CD4-positive, alpha-beta T cell (primary cell): ENCODE measurements at regions not wholly inside any gene's neighbourhood (a gene's known extent, or its start where the extent isn't known, plus 50 kb on each side); places are given as distances from the start of the nearest gene placed in this dataset.

Experiments used
- ATAC-seq: fragments of 200-7000 bp; cut with Tn5 transposase; one replicate; pipeline ENCODE4 v1.10.0; 2022; ENCODE audit warnings: mild to moderate bottlenecking; ENCODE audit not compliant: poor library complexity
- CTCF ChIA-PET: fragments of 350-600 bp; sonication (Branson Sonifier 250); formaldehyde crosslinking; loops from one replicate; lab custom pipeline; 2021; ENCODE audit warnings: antibody characterized with exemption, inconsistent platforms; lab: Charles Lee
- POLR2A ChIA-PET: fragments of 350-600 bp; sonication (Branson Sonifier 250); formaldehyde crosslinking; loops from one replicate; lab custom pipeline; 2021; ENCODE audit warnings: antibody characterized with exemption, inconsistent platforms; lab: Charles Lee
- DNase-seq, 14 experiments: peaks; one replicate each; pipeline ENCODE4 v3.0.0-alpha.2; 2013 to 2020; ENCODE audit warnings: mixed read lengths in 2 of 14
- H3K27ac ChIP-seq, 2 donors: one replicate each; pipeline versions ENCODE4 v1.5.1 to v1.7.0; 2013; ENCODE audit warnings: low read length in 2 of 2, low read depth in 1 of 2, mild to moderate bottlenecking in 1 of 2
- H3K27me3 ChIP-seq, 2 experiments: 1 replicate in 1 of 2; 2 replicates in 1 of 2; pipeline versions ENCODE4 v1.6.1 to v1.7.0; 2013; ENCODE audit warnings: low read length in 2 of 2, control low read depth in 1 of 2, mild to moderate bottlenecking in 1 of 2, moderate library complexity in 1 of 2; ENCODE audit not compliant: insufficient read depth in 2 of 2, control insufficient read depth in 1 of 2
- H3K36me3 ChIP-seq: one replicate; pipeline ENCODE4 v1.6.1; 2013; ENCODE audit warnings: low read length, control low read depth; ENCODE audit not compliant: insufficient read depth
- H3K4me1 ChIP-seq: one replicate; pipeline ENCODE4 v1.6.1; 2013; ENCODE audit warnings: low read length, control low read depth; ENCODE audit not compliant: insufficient read depth
- H3K4me3 ChIP-seq: one replicate; pipeline ENCODE4 v1.5.1; 2013; ENCODE audit warnings: mild to moderate bottlenecking, low read length, moderate library complexity
- H3K9me3 ChIP-seq, 2 experiments: 1 replicate in 1 of 2; 2 replicates in 1 of 2; pipeline versions ENCODE4 v1.6.1 to v1.7.0; 2013; ENCODE audit warnings: low read length in 2 of 2, mild to moderate bottlenecking in 2 of 2, control low read depth in 1 of 2, moderate library complexity in 1 of 2; ENCODE audit not compliant: control insufficient read depth in 1 of 2, insufficient read depth in 1 of 2
- H3K27ac Mint-ChIP-seq: one replicate; pipeline ENCODE4 v1.8.0; 2020; ENCODE audit warnings: mixed read lengths
- H3K27me3 Mint-ChIP-seq: one replicate; pipeline ENCODE4 v1.8.0; 2021; ENCODE audit warnings: mixed read lengths
- H3K36me3 Mint-ChIP-seq: one replicate; pipeline ENCODE4 v1.8.0; 2021; ENCODE audit warnings: low read depth, mixed read lengths
- H3K4me1 Mint-ChIP-seq: one replicate; pipeline ENCODE4 v1.8.0; 2021; ENCODE audit warnings: low read depth, mixed read lengths
- H3K4me3 Mint-ChIP-seq: one replicate; pipeline ENCODE4 v1.8.0; 2020; ENCODE audit warnings: mild to moderate bottlenecking, mixed read lengths
- H3K9me3 Mint-ChIP-seq: one replicate; pipeline ENCODE4 v1.8.0; 2020; ENCODE audit warnings: mixed read lengths
- CTCF ChIP-seq: fragments of 200-600 bp; IDR thresholded peaks from one replicate; pipeline ENCODE4 v1.8.0; 2022; ENCODE audit warnings: antibody characterized with exemption, mild to moderate bottlenecking
- intact Hi-C, 2 experiments: fragments of 100-400 bp; cut with DNase I in 1 of 2; cut with micrococcal nuclease in 1 of 2; formaldehyde crosslinking; loops; one replicate each; pipeline versions ENCODE4 v1.15.1 to v1.9.0; 2023 to 2025; cut with DNase I, micrococcal nuclease

DNA sequence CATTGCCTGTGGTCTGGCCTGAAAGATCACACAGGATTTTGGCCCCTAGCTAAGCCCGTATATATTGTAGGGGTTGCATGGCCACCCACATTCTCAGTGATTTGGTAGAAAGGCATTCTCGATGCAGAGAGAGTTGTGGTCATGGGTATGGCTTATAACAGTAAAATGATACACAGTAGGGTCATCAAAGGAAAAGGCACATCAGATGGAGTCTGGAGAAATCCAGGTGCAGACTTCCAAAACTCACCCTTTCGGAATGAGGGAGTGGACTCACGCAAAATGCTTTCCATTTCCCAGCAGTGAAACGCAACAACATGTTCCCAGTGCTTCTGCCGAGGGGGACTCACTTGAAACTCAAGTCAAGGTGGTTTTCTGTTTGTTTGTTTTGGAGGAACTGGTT, 802.5 kb upstream of the SLITRK1 start:
- H3K36me3 Mint-ChIP-seq, result no peaks in the 10 kb centered on the region
- H3K9me3 Mint-ChIP-seq, result no peaks in the 10 kb centered on the region
- no peaks in the 10 kb centered on the region for H3K4me1 Mint-ChIP-seq
- Histone ChIP-seq H3K9me3 (peaks cover 0 to 4% of the 10 kb centered on the region in 2 experiments), H3K4me1 (no peaks in the 10 kb centered on the region), H3K4me3 (no peak overlapping the region), H3K36me3 (no peaks in the 10 kb centered on the region), H3K27me3 (no peaks in the 10 kb centered on the region), H3K27ac (no peak overlapping the region)
- no peak overlapping the region for H3K4me3 Mint-ChIP-seq
- no peaks in the 10 kb centered on the region for H3K27me3 Mint-ChIP-seq
- ATAC-seq (no peak), DNase-seq (no peak)
- H3K27ac Mint-ChIP-seq, result no peak overlapping the region
- intact Hi-C loops, result no loop called here
- ChIA-PET POLR2A (no interaction called here), CTCF (no interaction called here)
- TF ChIP-seq CTCF, result no peak

GRCh38 chr13:84684048-84684662, 801.9 kb upstream of the SLITRK1 start:
- Histone ChIP-seq H3K27ac (no peak overlapping the region), H3K36me3 (no peaks in the 10 kb centered on the region), H3K9me3 (peaks cover 0 to 4% of the 10 kb centered on the region in 2 experiments), H3K4me3 (no peak overlapping the region), H3K27me3 (no peaks in the 10 kb centered on the region), H3K4me1 (no peaks in the 10 kb centered on the region)
- ATAC-seq (no peak), DNase-seq (no peak)
- ChIA-PET CTCF (no interaction called here), POLR2A (no interaction called here)
- H3K4me3 Mint-ChIP-seq, result no peak overlapping the region
- TF ChIP-seq CTCF, result no peak
- intact Hi-C loops, result no loop called here
- no peaks in the 10 kb centered on the region for H3K9me3 Mint-ChIP-seq
- no peaks in the 10 kb centered on the region for H3K36me3 Mint-ChIP-seq
- no peaks in the 10 kb centered on the region for H3K27me3 Mint-ChIP-seq
- H3K27ac Mint-ChIP-seq, result no peak overlapping the region
- no peaks in the 10 kb centered on the region for H3K4me1 Mint-ChIP-seq

DNA sequence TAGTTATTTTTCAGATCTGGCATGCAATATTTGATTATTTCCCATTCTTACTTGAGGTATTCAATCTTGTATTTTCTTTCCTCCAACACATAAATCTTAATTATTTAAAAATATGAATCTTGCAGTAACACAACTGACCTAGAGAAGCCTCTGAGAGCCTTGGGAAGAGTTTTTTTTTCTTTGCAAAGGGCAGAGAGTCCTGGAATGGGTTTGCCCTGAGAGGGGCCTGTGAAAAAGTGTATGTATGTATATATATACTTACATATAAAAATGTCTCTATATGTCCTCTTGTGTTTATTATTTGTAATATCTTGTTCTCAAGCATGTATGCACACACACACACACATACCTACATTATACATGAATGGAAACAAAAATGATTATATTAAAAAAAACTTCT, 801.2 kb upstream of the SLITRK1 start:
- no peaks in the 10 kb centered on the region for H3K27me3 Mint-ChIP-seq

More for the DNA sequence above, 801.2 kb upstream of the SLITRK1 start:
- Mint-ChIP-seq H3K4me1 (no peaks in the 10 kb centered on the region), H3K27ac (no peak overlapping the region), H3K36me3 (no peaks in the 10 kb centered on the region), H3K9me3 (no peaks in the 10 kb centered on the region), H3K4me3 (no peak overlapping the region)
- no peaks in the 10 kb centered on the region for H3K4me1 ChIP-seq
- DNase-seq, result no peak
- no peaks in the 10 kb centered on the region for H3K36me3 ChIP-seq
- H3K27me3 ChIP-seq, result no peaks in the 10 kb centered on the region
- ChIA-PET CTCF (no interaction called here), POLR2A (no interaction called here)
- intact Hi-C loops, result no loop called here
- TF ChIP-seq CTCF, result no peak
- H3K27ac ChIP-seq, result no peak overlapping the region
- no peak for ATAC-seq
- peaks cover 0 to 4% of the 10 kb centered on the region in 2 experiments for H3K9me3 ChIP-seq
- H3K4me3 ChIP-seq, result no peak overlapping the region
